HL-60 (cell line): ENCODE measurements at regions not wholly inside any gene's neighbourhood (a gene's known extent, or its start where the extent isn't known, plus 50 kb on each side); places are given as distances from the start of the nearest gene placed in this dataset.
"Not testable (repeated sequence)": the region's sequence is repeated elsewhere in the genome, so short reads cannot be mapped to it uniquely, and the experiment has no call there.

Experiments
- DNase-seq, 2 experiments: peaks; one replicate each; pipeline ENCODE4 v3.0.0-alpha.2; 2010 to 2020; ENCODE audit warnings: low read depth in 1 of 2, low spot score in 1 of 2
- H3K27ac ChIP-seq: fragments of 250-450 bp; sonication (Bioruptor Pico); replicated peaks from 2 replicates; pipeline ENCODE4 v1.5.1; 2020; ENCODE audit warnings: mild to moderate bottlenecking, moderate library complexity
- H3K27me3 ChIP-seq: fragments of 250-450 bp; sonication (Bioruptor Pico); 2 replicates; pipeline ENCODE4 v1.5.1; 2021; ENCODE audit warnings: mild to moderate bottlenecking, moderate library complexity; ENCODE audit not compliant: insufficient read depth, poor library complexity, severe bottlenecking
- H3K4me3 ChIP-seq: replicated peaks from 2 replicates; pipeline ENCODE4 v1.5.1; 2011; ENCODE audit warnings: mild to moderate bottlenecking, control low read depth, low read length; ENCODE audit not compliant: insufficient read depth
- CTCF ChIP-seq: IDR thresholded peaks from one replicate; pipeline ENCODE4 v1.5.1; 2011; ENCODE audit warnings: low read length, control low read depth, inconsistent platforms; ENCODE audit not compliant: insufficient read depth
- GABPA ChIP-seq: IDR thresholded peaks from 2 replicates; pipeline ENCODE4 v1.6.1; 2012; ENCODE audit warnings: low read depth
- POLR2AphosphoS5 ChIP-seq: IDR thresholded peaks from 2 replicates; pipeline ENCODE4 v1.6.1; 2012; ENCODE audit warnings: low read depth
- REST ChIP-seq: IDR thresholded peaks from 2 replicates; pipeline ENCODE4 v1.6.1; 2012; ENCODE audit warnings: low read depth; ENCODE audit not compliant: insufficient replicate concordance
- SPI1 ChIP-seq: IDR thresholded peaks from 2 replicates; pipeline ENCODE4 v1.6.1; 2012; ENCODE audit warnings: low read depth, mild to moderate bottlenecking, borderline replicate concordance

GRCh38 chr5:117614408-117614807 is 1039.8 kb upstream of the SEMA6A start:
- Histone ChIP-seq H3K4me3 (no peak overlapping the region), H3K27ac (no peak overlapping the region), H3K27me3 (no peaks in the 10 kb centered on the region)
- DNase-seq, result no peak
- TF ChIP-seq GABPA (no peak), REST (no peak), CTCF (no peak), POLR2AphosphoS5 (no peak), SPI1 (no peak)

- DNase-seq, result no peak
- H3K27ac ChIP-seq, result no peak overlapping the region
- no peaks in the 10 kb centered on the region for H3K27me3 ChIP-seq
- H3K4me3 ChIP-seq, result no peak overlapping the region
- no peak for TF ChIP-seq GABPA
- no peak for TF ChIP-seq SPI1
- TF ChIP-seq POLR2AphosphoS5, result no peak
- no peak for TF ChIP-seq CTCF
- TF ChIP-seq REST, result no peak
Measured at GRCh38 chr5:117604845-117605244, 1030.2 kb upstream of the SEMA6A start.

- not testable (repeated sequence) for H3K4me3 ChIP-seq, H3K27ac ChIP-seq, DNase-seq, H3K27me3 ChIP-seq
Measured at GRCh38 chr5:117599811-117600210, 1025.2 kb upstream of the SEMA6A start.

- no peak for DNase-seq
- Histone ChIP-seq H3K4me3 (no peak overlapping the region), H3K27me3 (no peaks in the 10 kb centered on the region), H3K27ac (no peak overlapping the region)
- TF ChIP-seq GABPA, result no peak
- TF ChIP-seq POLR2AphosphoS5, result no peak
- no peak for TF ChIP-seq SPI1
- no peak for TF ChIP-seq CTCF
- no peak for TF ChIP-seq REST
Measured at GRCh38 chr5:117594166-117594565, 1019.5 kb upstream of the SEMA6A start.
